H1 (cell line): ENCODE measurements at regions not wholly inside any gene's neighbourhood (a gene's known extent, or its start where the extent isn't known, plus 50 kb on each side); places are given as distances from the start of the nearest gene placed in this dataset.
"Not testable (repeated sequence)": the region's sequence is repeated elsewhere in the genome, so short reads cannot be mapped to it uniquely, and the experiment has no call there.

Experiments used
- CTCF ChIA-PET: fragments of 300-600 bp; sonication (Branson Sonifier 250); formaldehyde crosslinking; loops from one replicate; lab custom pipeline; 2021; ENCODE audit not compliant: partially characterized antibody; lab: Charles Lee
- POLR2A ChIA-PET: fragments of 300-600 bp; sonication (Branson Sonifier 250); formaldehyde crosslinking; loops from one replicate; lab custom pipeline; 2021; ENCODE audit warnings: inconsistent platforms; ENCODE audit not compliant: partially characterized antibody; lab: Charles Lee
- DNase-seq, 2 experiments: peaks; one replicate each; pipeline versions ENCODE4 v3.0.0 to v3.0.0-alpha.2; 2010 to 2022; ENCODE audit warnings: low spot score in 2 of 2, low read depth in 1 of 2, mixed read lengths in 1 of 2
- FAIRE-seq: peaks from 2 replicates; lab custom pipeline; 2011; peaks lifted over from hg19 to GRCh38; lab: Jason Lieb, UNC
- H2AFZ ChIP-seq: 2 replicates; pipeline ENCODE4 v1.8.1; 2012; ENCODE audit warnings: low read length, inconsistent platforms
- H2AK5ac ChIP-seq: 2 replicates; pipeline ENCODE4 v1.6.1; 2013; ENCODE audit warnings: low read depth, low read length
- H2BK120ac ChIP-seq: replicated peaks from 2 replicates; pipeline ENCODE3; 2013; ENCODE audit warnings: low read depth, low read length, inconsistent platforms
- H2BK12ac ChIP-seq: 2 replicates; pipeline ENCODE4 v1.6.1; 2013; ENCODE audit warnings: low read depth, low read length
- H2BK15ac ChIP-seq: 2 replicates; pipeline ENCODE4 v1.6.1; 2013; ENCODE audit warnings: low read length
- H2BK20ac ChIP-seq: 2 replicates; pipeline ENCODE4 v1.6.1; 2013; ENCODE audit warnings: low read length
- H2BK5ac ChIP-seq: 2 replicates; pipeline ENCODE4 v1.6.1; 2013; ENCODE audit warnings: low read depth, low read length
- H3K14ac ChIP-seq: 2 replicates; pipeline ENCODE4 v1.6.1; 2013; ENCODE audit warnings: inconsistent platforms; ENCODE audit not compliant: insufficient read length
- H3K18ac ChIP-seq: 2 replicates; pipeline ENCODE4 v1.6.1; 2013; ENCODE audit warnings: low read length; ENCODE audit errors: extremely low read depth
- H3K23ac ChIP-seq: 2 replicates; pipeline ENCODE4 v1.6.1; 2013; ENCODE audit warnings: inconsistent platforms; ENCODE audit not compliant: insufficient read length
- H3K23me2 ChIP-seq: 2 replicates; pipeline ENCODE4 v1.6.1; 2013; ENCODE audit warnings: low read depth, low read length
- H3K27ac ChIP-seq: 2 replicates; pipeline ENCODE4 v1.6.1; 2011; ENCODE audit warnings: low read depth, low read length, inconsistent platforms
- H3K27me3 ChIP-seq, 4 experiments: replicated peaks in 1 of 4; 1 replicate in 1 of 4; 2 replicates in 3 of 4; pipeline versions ENCODE4 v1.6.1 to v1.8.1; 2011 to 2013; ENCODE audit warnings: low read length in 3 of 4, mild to moderate bottlenecking in 3 of 4, inconsistent platforms in 2 of 4, mixed read lengths in 2 of 4, moderate library complexity in 1 of 4; ENCODE audit not compliant: control insufficient read depth in 3 of 4, insufficient read depth in 3 of 4; ENCODE audit errors: extremely low read depth in 1 of 4
- H3K36me3 ChIP-seq, 4 experiments: 2 replicates each; pipeline versions ENCODE4 v1.6.1 to v1.8.1; 2011 to 2013; ENCODE audit warnings: mild to moderate bottlenecking in 4 of 4, low read length in 3 of 4, moderate library complexity in 2 of 4, control low read depth in 1 of 4, inconsistent platforms in 1 of 4; ENCODE audit not compliant: insufficient read depth in 4 of 4, control insufficient read depth in 2 of 4
- H3K4ac ChIP-seq: replicated peaks from 2 replicates; pipeline ENCODE3; 2013; ENCODE audit warnings: low read length, low read depth, mixed read lengths, inconsistent platforms; ENCODE audit not compliant: insufficient read length
- H3K4me1 ChIP-seq, 4 experiments: replicated peaks in 1 of 4; 1 replicate in 1 of 4; 2 replicates in 3 of 4; pipeline versions ENCODE4 v1.6.1 to v1.8.1; 2011 to 2013; ENCODE audit warnings: low read length in 3 of 4, inconsistent platforms in 2 of 4, mixed read lengths in 1 of 4; ENCODE audit not compliant: insufficient read depth in 4 of 4, control insufficient read depth in 3 of 4
- H3K4me2 ChIP-seq, 2 experiments: 2 replicates each; pipeline versions ENCODE4 v1.6.1 to v1.8.1; 2011 to 2013; ENCODE audit warnings: low read depth in 2 of 2, low read length in 2 of 2, control low read depth in 1 of 2, inconsistent platforms in 1 of 2, mild to moderate bottlenecking in 1 of 2; ENCODE audit not compliant: insufficient read depth in 1 of 2
- H3K4me3 ChIP-seq, 4 experiments: fragments of 200-600, 300-600 bp in 1 of 4; sonication (generic), shearing (Covaris generic), sonication (Bioruptor Twin) in 1 of 4; 2 replicates each; pipeline versions ENCODE4 v1.5.1 to v1.8.1; 2011 to 2016; ENCODE audit warnings: low read length in 4 of 4, low read depth in 3 of 4, control low read depth in 2 of 4, inconsistent platforms in 2 of 4, mild to moderate bottlenecking in 2 of 4, mixed read lengths in 1 of 4, moderate library complexity in 1 of 4; ENCODE audit not compliant: insufficient read depth in 2 of 4; ENCODE audit errors: extremely low read depth in 1 of 4
- H3K56ac ChIP-seq: replicated peaks from 2 replicates; pipeline ENCODE3; 2013; ENCODE audit warnings: low read depth, mild to moderate bottlenecking, mixed read lengths, low read length, inconsistent platforms; ENCODE audit not compliant: insufficient read length
- H3K79me1 ChIP-seq: 2 replicates; pipeline ENCODE4 v1.6.1; 2013; ENCODE audit warnings: low read depth, low read length, control low read depth
- H3K79me2 ChIP-seq, 2 experiments: 2 replicates each; pipeline versions ENCODE4 v1.6.1 to v1.8.1; 2012 to 2013; ENCODE audit warnings: low read length in 2 of 2, mild to moderate bottlenecking in 2 of 2, inconsistent platforms in 1 of 2; ENCODE audit not compliant: insufficient read depth in 2 of 2, control insufficient read depth in 1 of 2
- H3K9ac ChIP-seq, 4 experiments: replicated peaks in 1 of 4; 1 replicate in 1 of 4; 2 replicates in 3 of 4; pipeline versions ENCODE4 v1.6.1 to v1.8.1; 2011 to 2013; ENCODE audit warnings: low read depth in 3 of 4, low read length in 3 of 4, control low read depth in 2 of 4, mild to moderate bottlenecking in 2 of 4, moderate library complexity in 2 of 4, inconsistent platforms in 1 of 4; ENCODE audit errors: extremely low read depth in 1 of 4
- H3K9me3 ChIP-seq, 2 experiments: 2 replicates each; pipeline versions ENCODE4 v1.6.1 to v1.8.1; 2012 to 2013; ENCODE audit warnings: mild to moderate bottlenecking in 2 of 2, moderate library complexity in 2 of 2, control low read depth in 1 of 2, inconsistent platforms in 1 of 2, low read depth in 1 of 2, low read length in 1 of 2, mixed read lengths in 1 of 2; ENCODE audit not compliant: insufficient read depth in 2 of 2
- H4K20me1 ChIP-seq, 2 experiments: replicated peaks in 1 of 2; 2 replicates each; pipeline versions ENCODE3 to v1.8.1; 2011 to 2013; ENCODE audit warnings: inconsistent platforms in 2 of 2, low read length in 2 of 2, mild to moderate bottlenecking in 1 of 2; ENCODE audit not compliant: insufficient read depth in 2 of 2, control insufficient read depth in 1 of 2
- H4K5ac ChIP-seq: 2 replicates; pipeline ENCODE4 v1.6.1; 2013; ENCODE audit warnings: low read length, low read depth, mixed read lengths, inconsistent platforms; ENCODE audit not compliant: insufficient read length
- H4K8ac ChIP-seq: 2 replicates; pipeline ENCODE4 v1.8.0; 2013; ENCODE audit warnings: mild to moderate bottlenecking, moderate library complexity, low read length, inconsistent platforms; ENCODE audit not compliant: insufficient read depth; ENCODE audit errors: extremely low read depth
- H4K91ac ChIP-seq: replicated peaks from 2 replicates; pipeline ENCODE3; 2013; ENCODE audit warnings: low read length, mixed read lengths, inconsistent platforms; ENCODE audit not compliant: insufficient read length
- WGBS, 2 experiments: shearing (Covaris generic) in 1 of 2; methylation state at CpG; one replicate each; pipeline versions ENCODE4 v1.1.6 to v1.1.7; 2013 to 2015; ENCODE audit warnings: low lambda C conversion rate in 2 of 2, mixed read lengths in 2 of 2, inconsistent platforms in 1 of 2, low coverage in 1 of 2, missing lambda C conversion rate in 1 of 2; ENCODE audit not compliant: insufficient replicate concordance in 2 of 2, insufficient coverage in 1 of 2, insufficient read length in 1 of 2; ENCODE audit errors: extremely low coverage in 1 of 2, missing lambda C conversion rate in 1 of 2; 5-methylcytosine and 5-hydroxymethylcytosine counted together

DNA sequence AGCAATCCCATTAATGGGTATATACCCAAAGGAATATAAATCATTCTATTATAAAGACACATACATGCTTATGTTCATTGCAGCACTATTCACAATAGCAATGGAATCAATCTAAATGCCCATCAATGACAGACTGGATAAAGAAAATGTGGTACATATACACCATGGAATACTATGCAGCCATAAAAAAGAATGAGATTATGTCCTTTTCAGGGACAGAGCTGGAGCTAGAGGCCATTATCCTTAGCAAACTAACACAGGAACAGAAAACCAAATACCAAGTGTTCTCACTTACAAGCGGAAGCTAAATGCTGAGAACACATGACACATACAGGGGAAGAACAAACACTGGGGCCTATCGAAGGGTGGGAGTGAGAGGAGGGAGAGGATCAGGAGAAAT, 276.3 kb downstream of the RRAGC start:
- H2BK120ac ChIP-seq, H3K56ac ChIP-seq, POLR2A ChIA-PET, H3K4me2 ChIP-seq, H3K23ac ChIP-seq, H2AK5ac ChIP-seq, H3K4ac ChIP-seq, H3K79me2 ChIP-seq, H2BK15ac ChIP-seq, H4K20me1 ChIP-seq, DNase-seq, H3K14ac ChIP-seq, H3K23me2 ChIP-seq, H3K4me3 ChIP-seq, H3K79me1 ChIP-seq, H4K8ac ChIP-seq, H2AFZ ChIP-seq, H3K18ac ChIP-seq, H4K5ac ChIP-seq, H3K27ac ChIP-seq, H4K91ac ChIP-seq, H3K4me1 ChIP-seq, H3K9ac ChIP-seq, CTCF ChIA-PET, H2BK5ac ChIP-seq, H2BK12ac ChIP-seq, FAIRE-seq, H3K36me3 ChIP-seq, H3K9me3 ChIP-seq, H2BK20ac ChIP-seq: not testable (repeated sequence)
- WGBS, 2 experiments: 96% methylated on average over 2 of the region's 2 CpGs; no CpG with 5 or more reads in 1 of the 2 experiments
- H3K27me3 ChIP-seq: peaks cover 5 to 16% (median 14%) of the 10 kb centered on the region in 4 experiments
